K562 (cell line): ENCODE measurements at regions not wholly inside any gene's neighbourhood (a gene's known extent, or its start where the extent isn't known, plus 50 kb on each side); places are given as distances from the start of the nearest gene placed in this dataset.

Experiments
- ATAC-seq: fragments of 200-7000 bp; cut with Tn5 transposase; 3 replicates; pipeline ENCODE4 v1.9.1; 2020; ENCODE audit warnings: moderate library complexity
- BruUV-seq: library from RNA; stranded (reverse); fragments of 400-500 nt; replicated peaks from 2 replicates; lab custom pipeline; 2021; lab: Mats Ljungman, UMichigan
- CTCF ChIA-PET: fragments of 300-600 bp; formaldehyde crosslinking; extraction: SDS; loops from one replicate; lab custom pipeline; 2021; ENCODE audit warnings: low intra/inter-chr PET ratio; lab: Yijun Ruan, JAX
- POLR2A ChIA-PET: fragments of 300-600, 350-650 bp; sonication (Branson Sonifier 250); formaldehyde crosslinking; extraction: SDS; loops from one replicate; lab custom pipeline; 2021; ENCODE audit warnings: antibody characterized with exemption, inconsistent platforms; lab: Yijun Ruan, JAX
- DNase-seq, 4 experiments: peaks; one replicate each; pipeline versions ENCODE4 v3.0.0 to v3.0.0-alpha.2; 2011 to 2018; ENCODE audit warnings: low spot score in 3 of 4, mixed read lengths in 3 of 4; ENCODE audit errors: extremely low read depth in 1 of 4
- FAIRE-seq: peaks from 2 replicates; lab custom pipeline; 2011; peaks lifted over from hg19 to GRCh38; lab: Jason Lieb, UNC
- H2AFZ ChIP-seq: 2 replicates; pipeline ENCODE4 v1.6.0; 2011; ENCODE audit warnings: low read depth, low read length, control low read depth, inconsistent platforms
- H3K27ac ChIP-seq: fragments of 200-600 bp; 3 replicates; pipeline ENCODE4 v1.8.0; 2011; ENCODE audit warnings: low read depth, mild to moderate bottlenecking, control low read depth, inconsistent platforms, low read length, moderate library complexity, mixed read lengths; ENCODE audit errors: extremely low read depth
- H3K27me3 ChIP-seq, 2 experiments: fragments of 300-600 bp in 1 of 2; 2 replicates in 1 of 2; 3 replicates in 1 of 2; pipeline versions ENCODE4 v1.6.0 to v1.8.0; 2011; ENCODE audit warnings: inconsistent platforms in 2 of 2, low read length in 2 of 2, mild to moderate bottlenecking in 1 of 2, mixed read lengths in 1 of 2, moderate library complexity in 1 of 2; ENCODE audit not compliant: control insufficient read depth in 2 of 2, insufficient read depth in 2 of 2
- H3K36me3 ChIP-seq: fragments of 300-600 bp; 3 replicates; pipeline ENCODE4 v1.8.0; 2011; ENCODE audit warnings: mild to moderate bottlenecking, low read length, inconsistent platforms; ENCODE audit not compliant: control insufficient read depth, insufficient read depth
- H3K4me1 ChIP-seq, 2 experiments: fragments of 200-600 bp in 1 of 2; replicated peaks in 1 of 2; 2 replicates in 1 of 2; 3 replicates in 1 of 2; pipeline versions ENCODE4 v1.5.1 to v1.8.0; 2011; ENCODE audit warnings: inconsistent platforms in 2 of 2, low read length in 2 of 2, mild to moderate bottlenecking in 1 of 2, mixed read lengths in 1 of 2, moderate library complexity in 1 of 2; ENCODE audit not compliant: control insufficient read depth in 2 of 2, insufficient read depth in 2 of 2
- H3K4me2 ChIP-seq: 2 replicates; pipeline ENCODE4 v1.6.1; 2011; ENCODE audit warnings: low read length, control low read depth, inconsistent platforms, mixed read lengths; ENCODE audit not compliant: insufficient read depth
- H3K4me3 ChIP-seq: fragments of 200-600 bp; sonication (generic), shearing (Covaris generic); 2 replicates; pipeline ENCODE4 v1.5.1; 2016; ENCODE audit warnings: control low read depth, inconsistent platforms
- H3K79me2 ChIP-seq: fragments of 200-600 bp; 3 replicates; pipeline ENCODE4 v1.8.0; 2011; ENCODE audit warnings: low read length, inconsistent platforms; ENCODE audit not compliant: control insufficient read depth, insufficient read depth
- H3K9ac ChIP-seq, 2 experiments: 2 replicates each; pipeline versions ENCODE4 v1.6.0 to v1.6.1; 2011; ENCODE audit warnings: low read depth in 2 of 2, low read length in 2 of 2, control low read depth in 1 of 2, inconsistent platforms in 1 of 2, mild to moderate bottlenecking in 1 of 2, mixed read lengths in 1 of 2; ENCODE audit not compliant: insufficient read depth in 1 of 2
- H3K9me1 ChIP-seq: one replicate; pipeline ENCODE4 v1.6.0; 2011; ENCODE audit warnings: inconsistent platforms, mild to moderate bottlenecking, low read length, moderate library complexity; ENCODE audit not compliant: control insufficient read depth, insufficient read depth
- H3K9me3 ChIP-seq: replicated peaks from 2 replicates; pipeline ENCODE4 v1.5.1; 2011; ENCODE audit warnings: low read depth, low read length, inconsistent platforms; ENCODE audit not compliant: control insufficient read depth, insufficient read depth
- H4K20me1 ChIP-seq: replicated peaks from 2 replicates; pipeline ENCODE4 v1.6.1; 2011; ENCODE audit warnings: low read length, inconsistent platforms, mixed read lengths; ENCODE audit not compliant: control insufficient read depth, insufficient read depth
- ERF ChIP-seq: fragments of 450-650 bp; formaldehyde crosslinking; IDR thresholded peaks from 2 replicates; pipeline ENCODE4 v1.4.0; 2020; ENCODE audit warnings: mild to moderate bottlenecking, mixed read lengths
- EWSR1 ChIP-seq: fragments of 450-650 bp; IDR thresholded peaks from 2 replicates; pipeline ENCODE4 v1.6.1; 2018; ENCODE audit warnings: borderline replicate concordance, mild to moderate bottlenecking, low read depth, moderate library complexity; ENCODE audit not compliant: partially characterized antibody
- HLTF ChIP-seq: fragments of 450-650 bp; IDR thresholded peaks from 2 replicates; pipeline ENCODE4 v1.6.1; 2016
- KLF16 ChIP-seq: IDR thresholded peaks from 2 replicates; pipeline ENCODE4 v1.6.1; 2016; ENCODE audit warnings: antibody characterized with exemption
- MAFG ChIP-seq: fragments of 450-650 bp; conservative IDR thresholded peaks from 2 replicates; pipeline ENCODE4 v1.6.1; 2016; ENCODE audit warnings: missing genetic modification characterization, missing compliant biosample characterization
- MITF ChIP-seq: IDR thresholded peaks from 2 replicates; pipeline ENCODE4 v1.6.1; 2014; ENCODE audit warnings: antibody characterized with exemption
- MYNN ChIP-seq, 2 experiments: sonication (generic); formaldehyde crosslinking in 1 of 2; IDR thresholded peaks; 2 replicates each; pipeline versions ENCODE4 v1.5.0 to v1.6.1; 2016 to 2020; ENCODE audit warnings: antibody characterized with exemption in 1 of 2, missing genetic modification reagents in 1 of 2
- NFE2 ChIP-seq: IDR thresholded peaks from 2 replicates; pipeline ENCODE4 v1.6.1; 2014; ENCODE audit warnings: antibody characterized with exemption, low read depth
- POLR2A ChIP-seq: fragments of 450-650 bp; conservative IDR thresholded peaks from 2 replicates; pipeline ENCODE4 v1.6.1; 2016
- PYGO2 ChIP-seq: fragments of 450-650 bp; IDR thresholded peaks from 2 replicates; pipeline ENCODE4 v1.6.1; 2016; ENCODE audit warnings: mild to moderate bottlenecking, missing genetic modification characterization, moderate library complexity, missing compliant biosample characterization
- RBM34 ChIP-seq: fragments of 200-400 bp; formaldehyde crosslinking; IDR thresholded peaks from 2 replicates; pipeline ENCODE4 v1.6.1; 2018; ENCODE audit warnings: low read length, borderline replicate concordance; ENCODE audit not compliant: insufficient read depth
- SIRT6 ChIP-seq: IDR thresholded peaks from one replicate; pipeline ENCODE4 v1.6.1; 2012; ENCODE audit warnings: low read depth, mild to moderate bottlenecking, control low read depth, inconsistent platforms, low read length, moderate library complexity
- SOX6 ChIP-seq: fragments of 450-650 bp; IDR thresholded peaks from 2 replicates; pipeline ENCODE4 v1.6.1; 2014; ENCODE audit warnings: mild to moderate bottlenecking
- ZNF121 ChIP-seq: sonication (generic); formaldehyde crosslinking; conservative IDR thresholded peaks from 2 replicates; pipeline ENCODE4 v1.8.0; 2022; ENCODE audit warnings: missing genetic modification reagents
- ZNF133 ChIP-seq: fragments of 250-450 bp; sonication (Bioruptor Pico); IDR thresholded peaks from 2 replicates; pipeline ENCODE4 v1.4.0; 2020; ENCODE audit warnings: mild to moderate bottlenecking
- ZNF316 ChIP-seq: fragments of 450-650 bp; IDR thresholded peaks from 2 replicates; pipeline ENCODE4 v1.6.1; 2016
- ZNF507 ChIP-seq: conservative IDR thresholded peaks from 2 replicates; pipeline ENCODE4 v1.6.1; 2017; ENCODE audit warnings: missing genetic modification characterization, missing compliant biosample characterization
- WGBS: fragments of 100-300 bp; shearing (Covaris generic); methylation state at CpG from one replicate; pipeline ENCODE4 v1.1.6; 2016; ENCODE audit warnings: low coverage, mixed read lengths; ENCODE audit not compliant: insufficient coverage; ENCODE audit errors: missing lambda C conversion rate; 5-methylcytosine and 5-hydroxymethylcytosine counted together
- in situ Hi-C: fragments of 300-500 bp; cut with MboI; formaldehyde crosslinking; loops from 4 replicates; pipeline ENCODE4 v1.15.0; 2018; ENCODE audit warnings: inconsistent platforms, mixed read lengths
- intact Hi-C: fragments of 100-400 bp; cut with micrococcal nuclease; formaldehyde crosslinking; loops from 2 replicates; pipeline ENCODE4 v1.14.2; 2022

- Histone ChIP-seq H3K4me2 (no peak overlapping the region), H3K27ac (no peak overlapping the region), H3K36me3 (no peaks in the 10 kb centered on the region), H3K9me1 (no peaks in the 10 kb centered on the region), H3K79me2 (no peaks in the 10 kb centered on the region), H3K4me1 (no peaks in the 10 kb centered on the region; a peak in 1 of 5 replicates), H2AFZ (0 out of 2 replicates have a peak overlapping the region, but pooled peaks have one; percentile 47), H4K20me1 (no peaks in the 10 kb centered on the region), H3K4me3 (no peak overlapping the region), H3K9me3 (no peaks in the 10 kb centered on the region), H3K27me3 (peaks cover 0 to 11% of the 10 kb centered on the region in 2 experiments; a peak in 2 of 5 replicates), H3K9ac (no peak overlapping the region; a peak in 1 of 4 replicates)
- peak; percentile 62 for ATAC-seq
- TF ChIP-seq MAFG (peak; percentile 67; the same call in 1 of the 2 replicates), ZNF133 (CRISPR knock-in tag) (no peak), ZNF316 (peak; percentile 36), ERF (CRISPR knock-in tag) (no peak), NFE2 (peak; percentile 49; the same call in 1 of the 2 replicates)
- ChIA-PET POLR2A (no interaction called here), CTCF (no interaction called here)
- no peak for DNase-seq
- FAIRE-seq, result no peak
- WGBS, result 1% methylated on average over 17 of the region's 17 CpGs
- BruUV-seq, result no TSS peak
- intact Hi-C loops (no loop called here), in situ Hi-C loops (no loop called here)
These were observed 147.1 kb upstream of the LPP start for GRCh38 chr3:188006726-188007393.

GRCh38 chr3:188007897-188008296 is 146.1 kb upstream of the LPP start:
- Histone ChIP-seq H3K79me2 (no peaks in the 10 kb centered on the region), H3K4me3 (no peak overlapping the region), H2AFZ (no peak overlapping the region), H3K9me1 (no peaks in the 10 kb centered on the region), H3K9me3 (no peaks in the 10 kb centered on the region), H3K27me3 (peaks cover 0 to 11% of the 10 kb centered on the region in 2 experiments; a peak in 2 of 5 replicates), H3K36me3 (no peaks in the 10 kb centered on the region), H3K4me2 (no peak overlapping the region), H3K4me1 (no peaks in the 10 kb centered on the region; a peak in 1 of 5 replicates), H4K20me1 (no peaks in the 10 kb centered on the region), H3K9ac (no peak overlapping the region), H3K27ac (no peak overlapping the region)
- 6% methylated on average over 6 of the region's 6 CpGs for WGBS
- CTCF ChIA-PET, result no interaction called here
- POLR2A ChIA-PET, result no interaction called here
- intact Hi-C loops (no loop called here), in situ Hi-C loops (no loop called here)
- no TSS peak for BruUV-seq
- FAIRE-seq (no peak), ATAC-seq (no peak), DNase-seq (no peak)
- TF ChIP-seq SIRT6 (no peak), ZNF121 (no peak), PYGO2 (tag) (no peak), SOX6 (no peak), EWSR1 (no peak), KLF16 (no peak), POLR2A (no peak), MITF (no peak), ZNF507 (no peak), MYNN (IDR thresholded peaks at IDR 0.05) (no peak), MYNN (CRISPR knock-in tag; IDR thresholded peaks at IDR 0.05) (no peak), HLTF (no peak), RBM34 (no peak)
